GM21528 (cell line): ENCODE measurements at regions not wholly inside any gene's neighbourhood (a gene's known extent, or its start where the extent isn't known, plus 50 kb on each side); places are given as distances from the start of the nearest gene placed in this dataset.

ENCODE experiments used
- ATAC-seq: cut with Tn5 transposase; IDR thresholded peaks from one replicate; pipeline ENCODE4 v1.9.1; 2021; ENCODE audit warnings: mild to moderate bottlenecking, moderate library complexity; ENCODE audit not compliant: unreplicated experiment, low FRiP score

- no peak for ATAC-seq
Measured at GRCh38 chr1:98090351-98090750, 169.5 kb upstream of the DPYD start.

GRCh38 chr1:98088381-98088780 is 167.5 kb upstream of the DPYD start:
- no peak for ATAC-seq

GRCh38 chr1:98086796-98087441 is 166.1 kb upstream of the DPYD start:
- ATAC-seq: no peak

- ATAC-seq: no peak
Measured at GRCh38 chr1:98086156-98086555, 165.3 kb upstream of the DPYD start.

GRCh38 chr1:98084188-98084587 is 163.4 kb upstream of the DPYD start:
- no peak for ATAC-seq

- ATAC-seq: no peak
Measured at GRCh38 chr1:98081944-98082343, 161.1 kb upstream of the DPYD start.

- no peak for ATAC-seq
Measured at GRCh38 chr1:98078596-98078995, 157.8 kb upstream of the DPYD start.

- no peak for ATAC-seq
Measured at GRCh38 chr1:98077691-98078090, 156.9 kb upstream of the DPYD start.

- no peak for ATAC-seq
Measured at GRCh38 chr1:98075626-98076025, 154.8 kb upstream of the DPYD start.

- no peak for ATAC-seq
Measured at GRCh38 chr1:98073823-98074222, 153.0 kb upstream of the DPYD start.

- ATAC-seq: no peak
Measured at GRCh38 chr1:98073106-98073505, 152.3 kb upstream of the DPYD start.

- ATAC-seq: no peak
Measured at GRCh38 chr1:98072047-98072446, 151.2 kb upstream of the DPYD start.

GRCh38 chr1:98068016-98068415 is 147.2 kb upstream of the DPYD start:
- ATAC-seq: no peak

- ATAC-seq: no peak
Measured at GRCh38 chr1:98066911-98067310, 146.1 kb upstream of the DPYD start.

- ATAC-seq: no peak
Measured at GRCh38 chr1:98059620-98060019, 138.8 kb upstream of the DPYD start.

- no peak for ATAC-seq
Measured at GRCh38 chr1:98058676-98059075, 137.8 kb upstream of the DPYD start.

GRCh38 chr1:98057236-98057910 is 136.5 kb upstream of the DPYD start:
- ATAC-seq: no peak

- no peak for ATAC-seq
Measured at GRCh38 chr1:98056781-98057180, 135.9 kb upstream of the DPYD start.

- no peak for ATAC-seq
Measured at GRCh38 chr1:98055457-98055856, 134.6 kb upstream of the DPYD start.

GRCh38 chr1:98054786-98055185 is 134.0 kb upstream of the DPYD start:
- no peak for ATAC-seq

GRCh38 chr1:98054367-98054701 is 133.5 kb upstream of the DPYD start:
- ATAC-seq: no peak
